Erythroblast (primary cell): ENCODE measurements at regions not wholly inside any gene's neighbourhood (a gene's known extent, or its start where the extent isn't known, plus 50 kb on each side); places are given as distances from the start of the nearest gene placed in this dataset.
"Not testable (repeated sequence)": the region's sequence is repeated elsewhere in the genome, so short reads cannot be mapped to it uniquely, and the experiment has no call there.

Experiments used
- DNase-seq, 2 experiments: peaks; one replicate each; lab custom pipeline; 2025; lab: John Stamatoyannopoulos, UW
- GATA1 ChIP-seq: IDR thresholded peaks from 2 replicates; pipeline ENCODE4 v1.6.1; 2011; ENCODE audit warnings: low read depth, mild to moderate bottlenecking, control low read depth, low read length, moderate library complexity
- POLR2A ChIP-seq: IDR thresholded peaks from 2 replicates; pipeline ENCODE4 v1.6.1; 2011; ENCODE audit warnings: mild to moderate bottlenecking, low read length

DNA sequence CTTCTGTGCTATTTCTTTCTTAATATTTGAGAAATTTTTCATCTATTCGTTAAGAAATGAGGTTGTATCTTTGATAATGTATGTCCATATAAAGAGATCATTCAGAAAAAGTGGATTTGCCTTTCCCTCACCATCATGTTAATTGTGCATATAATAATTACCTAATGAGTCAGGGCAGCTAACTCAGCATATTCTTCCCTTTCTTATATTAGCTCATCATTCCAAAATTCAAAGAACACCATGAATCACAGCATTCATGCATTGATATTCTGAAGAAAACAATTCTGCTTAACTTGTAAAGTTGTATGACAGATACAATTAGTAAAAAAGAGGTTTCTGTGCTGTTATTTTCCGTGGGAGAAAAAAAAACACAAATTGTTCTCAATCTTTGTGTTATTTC is 630.6 kb downstream of the TLE1 start:
- DNase-seq: no peak
- TF ChIP-seq POLR2A: no peak

DNA sequence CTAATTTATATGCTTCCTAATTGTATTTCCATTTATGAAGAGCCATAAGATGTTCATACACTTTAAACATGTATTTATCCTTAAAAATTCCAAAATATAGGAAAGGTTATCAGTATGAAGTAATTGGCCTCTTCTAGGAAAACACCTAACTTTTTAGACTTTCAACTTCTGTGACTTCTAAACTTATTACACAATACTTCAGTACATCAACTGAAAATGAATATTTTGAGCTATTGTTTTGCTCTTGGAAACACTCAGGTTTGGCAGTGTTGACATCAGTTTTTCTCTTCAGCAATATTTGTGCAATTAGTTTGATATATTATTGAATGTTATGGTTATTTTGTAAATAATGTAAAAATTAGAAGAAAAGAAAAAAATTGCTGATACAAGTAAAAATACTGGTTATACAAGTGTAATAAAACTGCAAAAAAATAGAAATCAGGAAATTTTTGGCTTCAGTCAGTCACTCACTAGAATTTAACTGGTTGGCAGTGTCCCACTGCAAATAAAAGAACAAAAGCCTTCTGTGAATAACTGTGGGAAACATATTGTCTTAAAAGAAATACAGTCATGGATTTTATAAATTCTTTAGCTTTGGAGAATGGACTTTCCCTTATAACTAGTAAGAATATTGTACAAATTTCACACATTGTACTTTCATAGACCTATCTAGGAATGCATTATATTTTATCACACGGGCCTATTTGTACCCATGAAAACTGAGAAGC is 635.9 kb downstream of the TLE1 start:
- TF ChIP-seq GATA1: no peak
- no peak for TF ChIP-seq POLR2A
- no peak for DNase-seq

DNA sequence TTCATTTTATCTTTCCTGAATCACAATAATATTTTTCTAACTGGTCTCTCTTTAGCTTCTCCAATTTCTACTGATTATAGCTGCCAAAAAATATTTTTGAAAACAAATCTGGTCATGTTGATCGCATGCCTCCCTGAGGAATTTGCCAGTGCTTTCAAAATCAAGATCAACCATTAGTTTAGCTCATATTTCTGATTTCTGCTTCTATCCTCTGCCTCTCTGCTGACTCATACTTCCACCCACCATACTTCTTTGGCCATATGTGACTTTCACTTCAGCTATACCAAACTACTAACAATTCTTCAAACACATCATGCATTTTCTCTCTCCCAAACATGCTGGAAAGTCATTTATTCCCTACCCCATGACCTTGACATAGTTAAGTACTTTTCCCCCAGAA is 636.5 kb downstream of the TLE1 start:
- TF ChIP-seq GATA1: no peak
- TF ChIP-seq POLR2A: no peak
- DNase-seq: no peak

DNA sequence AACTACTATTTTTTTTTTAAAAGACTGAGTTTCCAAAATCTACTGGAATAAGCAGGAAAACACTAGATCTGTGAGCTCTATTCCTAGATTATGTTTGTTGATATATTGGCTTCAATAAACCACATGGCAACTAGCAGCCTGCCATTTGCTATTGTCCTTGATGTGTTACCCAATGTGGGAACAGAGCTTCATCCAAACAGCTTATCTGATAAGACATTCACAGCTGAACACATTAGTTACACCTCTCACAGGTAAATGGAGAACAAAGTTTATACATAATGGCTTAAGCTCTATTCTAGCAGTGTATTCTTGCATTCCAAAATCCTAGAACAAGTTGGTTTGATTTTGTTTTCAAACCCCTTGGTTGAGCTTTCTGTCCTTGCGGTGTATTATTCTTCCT is 642.1 kb downstream of the TLE1 start:
- no peak for TF ChIP-seq POLR2A
- no peak for TF ChIP-seq GATA1
- no peak for DNase-seq

DNA sequence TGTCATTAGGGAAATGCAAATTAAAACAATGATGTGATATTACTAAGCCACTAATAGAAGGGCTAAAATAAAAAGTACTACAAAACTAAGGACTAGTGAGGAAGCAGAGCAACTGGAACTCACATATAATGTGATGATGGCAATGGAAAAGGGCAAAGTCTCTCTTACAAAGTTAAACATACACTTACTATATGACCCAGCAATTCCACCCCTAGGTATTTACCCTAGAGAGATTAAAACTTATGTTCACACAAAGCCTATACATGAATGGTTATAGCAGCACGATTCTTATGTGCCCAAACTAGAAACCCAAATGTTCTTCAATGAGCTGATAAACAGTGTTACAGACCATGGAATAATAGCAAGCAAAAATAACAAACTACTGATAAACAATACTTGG is 643.7 kb downstream of the TLE1 start:
- no peak for DNase-seq
- TF ChIP-seq GATA1: no peak

DNA sequence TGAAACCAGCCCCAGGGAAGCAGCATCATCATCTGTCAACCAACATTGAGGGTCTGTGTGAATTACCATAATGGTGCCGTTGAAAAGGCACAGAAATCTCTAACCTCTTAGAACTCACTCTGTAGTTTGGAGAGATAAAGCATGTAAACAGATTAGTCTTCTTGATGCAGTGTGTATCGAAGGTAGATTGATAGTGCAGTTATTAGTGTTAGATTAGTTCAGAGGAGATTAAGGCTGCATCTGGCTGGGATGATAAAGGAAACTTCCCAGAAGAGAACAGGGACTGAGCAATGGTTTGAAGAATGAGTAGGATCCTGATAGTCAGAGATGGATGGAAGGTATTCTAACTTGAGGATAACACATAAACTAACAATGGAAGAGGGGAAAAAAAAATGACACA is 651.5 kb downstream of the TLE1 start:
- no peak for TF ChIP-seq POLR2A
- no peak for DNase-seq

GRCh38 chr9:81035601-81036000 is 653.7 kb downstream of the TLE1 start:
- DNase-seq: no peak
- TF ChIP-seq GATA1 (no peak), POLR2A (no peak)

- no peak for DNase-seq
Measured at GRCh38 chr9:81035171-81035570, 654.2 kb downstream of the TLE1 start.

GRCh38 chr9:81032831-81033230 is 656.5 kb downstream of the TLE1 start:
- no peak for TF ChIP-seq GATA1
- TF ChIP-seq POLR2A: no peak
- no peak for DNase-seq

More at GRCh38 chr9:81035171-81035570, 654.2 kb downstream of the TLE1 start:
- TF ChIP-seq GATA1 (no peak), POLR2A (no peak)

DNA sequence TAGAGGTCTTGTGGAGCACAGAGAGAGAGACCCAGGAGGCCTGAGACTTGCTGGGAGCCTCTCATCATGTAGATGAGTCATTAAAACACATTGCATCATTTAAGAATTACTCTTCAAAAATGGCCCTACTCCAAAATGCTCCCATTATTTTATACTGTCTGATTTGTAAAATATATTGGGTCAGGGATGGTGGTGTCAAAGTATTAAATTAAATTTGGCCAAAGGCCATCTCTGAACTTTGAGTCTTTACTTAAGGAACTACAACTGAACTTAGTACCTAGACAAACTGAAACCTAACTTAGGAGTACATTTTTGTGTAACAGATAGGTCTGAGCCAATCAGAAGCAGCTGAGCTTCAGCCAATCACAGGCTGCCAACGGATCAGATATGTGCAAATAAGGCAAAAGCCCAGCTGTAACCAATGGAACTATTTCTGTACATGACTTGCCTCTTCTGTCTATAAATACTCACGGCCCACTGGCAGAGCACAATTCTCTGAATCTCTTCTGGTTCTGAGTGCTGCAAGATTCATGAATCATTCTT is 657.2 kb downstream of the TLE1 start:
- TF ChIP-seq POLR2A (no peak), GATA1 (no peak)

GRCh38 chr9:81031422-81032029 is 657.8 kb downstream of the TLE1 start:
- DNase-seq: no peak
- TF ChIP-seq GATA1: no peak
- TF ChIP-seq POLR2A: no peak

More for the DNA sequence above, 657.2 kb downstream of the TLE1 start:
- DNase-seq: no peak

GRCh38 chr9:81030027-81030426 is 659.3 kb downstream of the TLE1 start:
- DNase-seq: no peak
- TF ChIP-seq GATA1 (no peak), POLR2A (no peak)

DNA sequence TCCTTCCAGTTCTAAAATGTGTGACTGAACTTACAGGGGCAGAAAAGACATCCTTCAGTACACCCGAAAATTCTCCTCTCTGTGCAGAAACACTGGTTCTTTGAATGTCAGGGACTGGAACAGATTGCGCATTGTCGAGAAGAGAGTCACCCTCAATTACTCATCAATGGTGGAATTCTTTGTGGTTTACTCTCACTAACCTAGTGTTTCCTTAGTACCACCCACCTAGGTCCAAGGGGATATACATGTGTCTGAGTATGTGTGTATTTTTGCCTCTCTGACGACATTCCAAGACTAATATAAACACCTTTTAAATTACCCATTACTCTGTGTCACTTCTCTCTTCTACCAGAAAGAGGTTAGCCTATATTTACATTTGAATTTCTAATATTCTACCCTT is 660.8 kb downstream of the TLE1 start:
- TF ChIP-seq GATA1: no peak
- no peak for TF ChIP-seq POLR2A
- no peak for DNase-seq

GRCh38 chr9:81022177-81022576 is 667.2 kb downstream of the TLE1 start:
- DNase-seq: no peak
- TF ChIP-seq POLR2A: no peak
- no peak for TF ChIP-seq GATA1

DNA sequence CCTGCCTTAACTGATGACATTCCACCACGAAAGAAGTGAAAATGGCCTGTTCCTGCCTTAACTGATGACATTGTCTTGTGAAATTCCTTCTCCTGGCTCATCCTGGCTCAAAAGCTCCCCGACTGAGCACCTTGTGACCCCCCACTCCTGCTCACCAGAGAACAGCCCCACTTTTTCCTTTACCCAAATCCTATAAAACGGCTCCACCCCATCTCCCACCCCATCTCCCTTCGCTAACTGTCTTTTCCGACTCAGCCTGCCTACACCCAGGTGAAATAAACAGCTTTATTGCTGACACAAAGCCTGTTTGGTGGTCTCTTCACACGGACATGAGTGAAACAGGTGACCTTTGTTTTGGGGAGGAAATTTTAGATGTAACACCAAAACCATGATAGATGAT is 674.4 kb downstream of the TLE1 start:
- not testable (repeated sequence) for DNase-seq

GRCh38 chr9:81013191-81013590 is 676.2 kb downstream of the TLE1 start:
- DNase-seq: not testable (repeated sequence)
